ENCODE measurements at regions not wholly inside any gene's neighbourhood (a gene's known extent, or its start where the extent isn't known, plus 50 kb on each side); places are given as distances from the start of the nearest gene placed in this dataset.

DNA sequence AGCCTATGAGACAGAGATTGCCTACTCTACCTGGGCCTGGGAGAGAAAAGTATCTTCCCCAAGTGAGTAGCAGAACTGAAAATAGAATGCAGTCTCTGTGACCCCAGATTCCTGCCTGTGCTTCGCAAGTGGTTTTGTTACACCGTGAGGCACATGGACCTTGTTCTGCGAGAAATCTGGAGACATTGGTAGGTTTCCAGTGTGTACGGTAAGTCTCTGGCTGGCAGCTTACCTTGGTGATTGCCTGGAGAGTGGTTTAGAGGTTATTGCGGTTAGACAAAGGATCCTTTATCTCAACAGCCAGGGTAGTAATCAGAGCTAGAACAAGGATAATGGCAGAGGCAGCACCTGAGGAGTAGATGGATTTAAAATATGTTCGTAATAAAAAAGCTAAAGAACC is 606.0 kb upstream of the GCFC2 start:
- TF ChIP-seq POLR2A (IDR thresholded peaks at IDR 0.05; ENCODE audit: low read depth, low read length): no peak
- no peak for TF ChIP-seq JUN (IDR thresholded peaks at IDR 0.05; ENCODE audit: borderline replicate concordance, insufficient read depth, insufficient read length, low read depth)
- no peak for TF ChIP-seq POLR2AphosphoS5 (IDR thresholded peaks at IDR 0.05; ENCODE audit: insufficient read depth, low read depth, low read length)
- TF ChIP-seq, protein P1, sequence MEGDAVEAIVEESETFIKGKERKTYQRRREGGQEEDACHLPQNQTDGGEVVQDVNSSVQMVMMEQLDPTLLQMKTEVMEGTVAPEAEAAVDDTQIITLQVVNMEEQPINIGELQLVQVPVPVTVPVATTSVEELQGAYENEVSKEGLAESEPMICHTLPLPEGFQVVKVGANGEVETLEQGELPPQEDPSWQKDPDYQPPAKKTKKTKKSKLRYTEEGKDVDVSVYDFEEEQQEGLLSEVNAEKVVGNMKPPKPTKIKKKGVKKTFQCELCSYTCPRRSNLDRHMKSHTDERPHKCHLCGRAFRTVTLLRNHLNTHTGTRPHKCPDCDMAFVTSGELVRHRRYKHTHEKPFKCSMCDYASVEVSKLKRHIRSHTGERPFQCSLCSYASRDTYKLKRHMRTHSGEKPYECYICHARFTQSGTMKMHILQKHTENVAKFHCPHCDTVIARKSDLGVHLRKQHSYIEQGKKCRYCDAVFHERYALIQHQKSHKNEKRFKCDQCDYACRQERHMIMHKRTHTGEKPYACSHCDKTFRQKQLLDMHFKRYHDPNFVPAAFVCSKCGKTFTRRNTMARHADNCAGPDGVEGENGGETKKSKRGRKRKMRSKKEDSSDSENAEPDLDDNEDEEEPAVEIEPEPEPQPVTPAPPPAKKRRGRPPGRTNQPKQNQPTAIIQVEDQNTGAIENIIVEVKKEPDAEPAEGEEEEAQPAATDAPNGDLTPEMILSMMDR (IDR thresholded peaks at IDR 0.05; ENCODE audit: extremely low read depth in 1 of 2, insufficient read depth in 1 of 2, low read depth in 1 of 2, low read length in 2 of 2): no peak

Measured in endothelial cell of umbilical vein (primary cell).